Right lobe of liver (tissue), 4 donors: ENCODE measurements at regions not wholly inside any gene's neighbourhood (a gene's known extent, or its start where the extent isn't known, plus 50 kb on each side); places are given as distances from the start of the nearest gene placed in this dataset.

Experiments used
- CTCF ChIP-seq, 4 donors: fragments of 200-600 bp in 3 of 4; fragments of 450-650 bp in 1 of 4; IDR thresholded peaks; one replicate each; pipeline versions ENCODE4 v1.5.1 to v1.8.0; 2016 to 2022; ENCODE audit warnings: antibody characterized with exemption in 4 of 4, mild to moderate bottlenecking in 2 of 4
- POLR2A ChIP-seq: fragments of 450-650 bp; IDR thresholded peaks from one replicate; pipeline ENCODE4 v1.6.1; 2017; ENCODE audit warnings: antibody characterized with exemption, mild to moderate bottlenecking
- donor health status: DM: no; HTN: no; CAD: no.
- donor health status: DM: no; HTN: no; CAD: no.
- donor health status: DM: no; HTN: yes; CAD: no.

- TF ChIP-seq POLR2A (no peak), CTCF (IDR thresholded peaks at IDR 0.05) (no peak)
Observed at GRCh38 chr15:69782139-69782658, 315.5 kb downstream of the TLE3 start.
